ENCODE measurements at regions not wholly inside any gene's neighbourhood (a gene's known extent, or its start where the extent isn't known, plus 50 kb on each side); places are given as distances from the start of the nearest gene placed in this dataset.
A peak's percentile ranks its signal among the peaks of the same experiment; 100 is the strongest.

DNA sequence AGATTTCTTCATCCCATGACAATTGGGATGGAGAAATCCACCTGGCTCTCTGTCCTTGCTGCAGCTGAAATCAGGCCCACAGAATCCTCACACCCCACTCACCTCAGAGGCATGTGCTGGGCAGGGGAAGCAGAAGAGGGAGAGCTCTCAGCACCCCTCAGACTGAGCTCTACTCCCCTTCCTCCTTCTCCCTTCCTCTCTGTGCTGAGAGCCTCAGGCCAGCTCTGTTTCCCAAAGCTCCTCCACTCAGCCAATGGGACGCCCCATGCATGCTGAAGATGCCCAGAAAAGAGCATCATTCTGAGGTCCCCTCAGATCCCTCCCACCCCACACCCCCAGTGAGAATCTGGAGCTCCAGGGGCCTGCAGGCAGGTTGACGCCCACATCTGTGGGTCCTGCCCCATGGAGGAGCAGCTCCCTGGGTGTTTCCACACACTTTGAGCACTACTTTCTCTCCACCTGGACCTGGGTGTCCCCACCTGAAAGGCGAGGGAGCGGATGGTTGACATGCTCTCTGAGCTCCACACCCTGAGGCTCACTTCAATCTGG lies 637.7 kb upstream of the ID2 start:
- no peak for DNase-seq
- ATAC-seq (replicated peaks): no peak
- no peak overlapping the region for H3K4me3 Mint-ChIP-seq
- no peaks in the 10 kb centered on the region for H3K9me3 Mint-ChIP-seq
- H3K4me1 Mint-ChIP-seq (ENCODE audit: low read depth in 2 of 2): peaks cover 0 to 4% of the 10 kb centered on the region in 2 donors
- H3K36me3 Mint-ChIP-seq (ENCODE audit: insufficient read depth): peaks cover 3% of the 10 kb centered on the region
- no peak overlapping the region for H3K27ac Mint-ChIP-seq
- H3K27me3 Mint-ChIP-seq: no peaks in the 10 kb centered on the region

DNA sequence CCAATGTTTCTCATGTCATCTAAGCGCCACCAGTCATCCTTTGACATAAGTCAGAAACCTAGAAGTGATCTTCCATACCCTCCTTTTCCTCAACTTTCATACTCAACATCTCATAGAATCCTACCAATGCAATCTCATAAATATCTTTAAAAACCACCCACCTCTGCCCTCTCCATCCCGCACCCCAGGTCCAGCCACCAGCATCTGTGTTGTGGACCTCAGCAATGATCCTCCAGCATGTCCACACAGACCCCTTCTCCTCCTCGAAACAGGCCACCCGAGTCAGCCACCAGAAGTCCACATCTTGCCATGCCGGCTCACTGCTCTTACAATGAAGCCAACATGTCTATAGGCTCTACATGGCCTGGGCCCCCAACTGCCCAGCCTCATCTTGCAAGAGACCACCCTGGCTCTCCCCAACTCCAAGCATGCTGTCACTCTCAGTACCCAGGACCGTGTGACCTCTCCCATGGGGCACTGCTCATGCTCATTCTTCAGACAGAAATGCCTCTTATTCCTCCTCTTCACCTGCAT lies 636.7 kb upstream of the ID2 start:
- Mint-ChIP-seq H3K4me3 (no peak overlapping the region), H3K36me3 (ENCODE audit: insufficient read depth) (peaks cover 3% of the 10 kb centered on the region), H3K27me3 (no peaks in the 10 kb centered on the region), H3K9me3 (no peaks in the 10 kb centered on the region), H3K27ac (no peak overlapping the region), H3K4me1 (ENCODE audit: low read depth in 2 of 2) (peaks cover 5% of the 10 kb centered on the region in 2 donors)
- no peak for ATAC-seq (replicated peaks)
- DNase-seq: no peak

DNA sequence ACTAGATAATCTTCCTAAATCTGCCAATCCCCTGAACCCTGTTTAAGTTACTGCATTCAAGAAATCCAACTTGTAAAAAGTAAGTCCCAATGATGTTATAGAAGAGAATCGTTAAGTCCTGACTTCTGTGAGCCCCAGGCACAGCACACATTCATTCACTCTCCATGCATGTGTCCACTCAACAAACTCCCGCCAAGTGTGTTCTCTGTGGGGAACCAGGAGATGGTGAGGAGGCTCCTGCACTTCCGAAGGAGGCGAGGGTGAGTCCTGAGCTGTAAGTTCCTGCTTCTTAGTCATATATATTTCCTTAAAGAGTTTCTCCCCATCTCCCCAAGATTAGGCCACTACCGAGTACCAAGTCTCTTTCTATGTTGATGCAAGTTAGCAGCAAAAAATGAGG lies 635.0 kb upstream of the ID2 start:
- no peak overlapping the region for H3K27ac Mint-ChIP-seq
- H3K4me3 Mint-ChIP-seq: no peak overlapping the region
- no peaks in the 10 kb centered on the region for H3K27me3 Mint-ChIP-seq
- peaks cover 3% of the 10 kb centered on the region for H3K36me3 Mint-ChIP-seq (ENCODE audit: insufficient read depth)
- ATAC-seq (replicated peaks) (no peak), DNase-seq (no peak)
- H3K4me1 Mint-ChIP-seq (ENCODE audit: low read depth in 2 of 2): peaks cover 9 to 13% of the 10 kb centered on the region in 2 donors
- no peaks in the 10 kb centered on the region for H3K9me3 Mint-ChIP-seq

DNA sequence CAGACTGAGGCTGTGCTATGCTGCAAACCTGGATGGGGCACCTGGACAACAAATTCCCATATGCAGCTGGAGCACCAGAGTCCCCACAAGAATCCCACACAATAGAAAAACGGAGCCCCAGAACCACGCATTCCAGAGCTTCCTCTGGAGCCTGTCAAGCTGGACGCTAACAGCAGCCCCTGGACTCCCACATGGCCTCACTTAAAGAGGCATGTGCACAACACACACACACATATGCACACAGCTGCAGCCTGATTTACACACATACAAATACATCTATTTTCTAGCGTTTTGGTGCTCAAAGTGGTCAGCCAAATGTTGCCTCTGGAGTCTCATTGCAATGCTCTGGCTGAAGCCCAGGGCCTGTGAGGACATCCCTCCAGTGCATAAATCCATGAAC lies 632.7 kb upstream of the ID2 start:
- Mint-ChIP-seq H3K9me3 (no peaks in the 10 kb centered on the region), H3K4me3 (no peak overlapping the region), H3K27ac (no peak overlapping the region), H3K4me1 (ENCODE audit: low read depth in 2 of 2) (peaks cover 9 to 14% of the 10 kb centered on the region in 2 donors), H3K27me3 (no peaks in the 10 kb centered on the region), H3K36me3 (ENCODE audit: insufficient read depth) (no peaks in the 10 kb centered on the region)
- DNase-seq (no peak), ATAC-seq (replicated peaks) (no peak)

DNA sequence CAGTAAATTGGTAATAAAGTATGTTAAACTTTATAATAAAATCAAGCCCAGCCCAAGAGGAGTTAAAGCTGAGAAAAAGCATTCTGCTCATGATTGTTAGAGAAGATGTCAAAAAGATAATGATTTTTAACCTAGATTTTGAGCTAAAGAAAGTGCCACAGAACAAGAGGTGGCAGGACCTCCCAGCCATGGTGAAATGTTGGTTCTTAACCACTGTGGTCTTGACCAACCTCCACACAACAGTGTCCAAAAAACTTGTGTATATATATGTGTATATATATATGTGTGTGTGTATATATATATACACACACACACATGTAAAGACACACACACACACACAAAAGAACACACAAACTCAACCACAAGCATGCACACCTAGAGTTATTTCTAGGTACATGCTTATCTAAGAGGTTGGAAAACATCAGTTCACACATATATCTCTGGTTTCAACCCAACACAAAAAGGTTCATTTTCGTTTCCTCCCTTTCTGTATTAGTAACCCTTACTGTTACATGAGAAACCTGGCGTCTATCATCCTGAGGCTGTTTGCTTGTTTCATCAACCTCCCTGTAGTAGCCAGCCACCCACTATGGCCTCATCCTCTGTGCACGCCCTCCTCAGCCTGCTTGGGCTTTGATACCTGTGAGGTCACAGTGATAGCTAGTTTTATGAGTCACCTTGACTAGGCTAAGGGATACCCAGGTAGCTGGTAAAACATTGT lies 631.8 kb upstream of the ID2 start:
- no peaks in the 10 kb centered on the region for H3K36me3 Mint-ChIP-seq (ENCODE audit: insufficient read depth)
- no peaks in the 10 kb centered on the region for H3K9me3 Mint-ChIP-seq
- no peak for DNase-seq
- ATAC-seq (replicated peaks): peak; percentile 32
- no peak overlapping the region for H3K4me3 Mint-ChIP-seq
- H3K27me3 Mint-ChIP-seq: no peaks in the 10 kb centered on the region
- peaks cover 9 to 14% of the 10 kb centered on the region in 2 donors for H3K4me1 Mint-ChIP-seq (ENCODE audit: low read depth in 2 of 2)
- no peak overlapping the region for H3K27ac Mint-ChIP-seq

DNA sequence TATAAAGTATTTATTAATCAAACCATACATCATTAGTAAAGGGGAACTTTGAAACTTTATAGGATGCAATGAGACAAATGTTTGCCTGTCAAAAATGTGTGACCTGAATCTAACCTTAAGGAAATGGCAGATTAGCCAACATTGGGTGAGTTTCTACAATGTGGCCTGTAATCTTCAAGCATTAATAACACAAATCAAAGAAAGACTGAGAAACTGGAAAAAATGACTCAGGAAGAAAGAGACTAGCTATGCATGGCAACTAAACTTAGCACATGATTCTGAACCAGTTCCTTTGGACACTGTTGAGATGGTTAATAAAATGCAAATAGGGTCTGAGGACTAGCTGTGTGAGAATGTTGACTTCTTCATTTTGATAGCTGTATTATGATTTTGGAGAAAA lies 628.6 kb upstream of the ID2 start:
- H3K4me3 Mint-ChIP-seq: no peak overlapping the region
- H3K27ac Mint-ChIP-seq: no peak overlapping the region
- no peaks in the 10 kb centered on the region for H3K27me3 Mint-ChIP-seq
- DNase-seq: no peak
- peaks cover 9 to 14% of the 10 kb centered on the region in 2 donors for H3K4me1 Mint-ChIP-seq (ENCODE audit: low read depth in 2 of 2)
- no peaks in the 10 kb centered on the region for H3K36me3 Mint-ChIP-seq (ENCODE audit: insufficient read depth)
- ATAC-seq (replicated peaks): no peak
- H3K9me3 Mint-ChIP-seq: no peaks in the 10 kb centered on the region

DNA sequence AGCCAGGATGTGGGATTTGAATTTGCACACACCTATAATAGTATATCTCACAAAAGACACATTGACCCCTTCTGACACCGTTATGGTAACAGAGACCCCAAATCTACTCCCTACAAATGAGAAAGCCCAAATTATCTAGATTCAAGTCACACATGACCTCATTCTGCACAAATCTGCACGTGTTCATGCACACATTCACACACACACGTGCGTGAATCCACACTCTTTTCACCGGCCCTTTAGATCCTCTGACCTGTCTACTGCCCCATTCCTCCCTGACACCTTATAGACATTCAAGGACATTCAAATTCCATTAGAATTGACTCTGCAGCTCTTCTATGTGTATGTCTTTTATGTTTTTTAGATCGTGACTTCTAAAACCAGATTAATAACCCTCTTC lies 627.8 kb upstream of the ID2 start:
- H3K36me3 Mint-ChIP-seq (ENCODE audit: insufficient read depth): no peaks in the 10 kb centered on the region
- peaks cover 9 to 11% of the 10 kb centered on the region in 2 donors for H3K4me1 Mint-ChIP-seq (ENCODE audit: low read depth in 2 of 2)

DNA sequence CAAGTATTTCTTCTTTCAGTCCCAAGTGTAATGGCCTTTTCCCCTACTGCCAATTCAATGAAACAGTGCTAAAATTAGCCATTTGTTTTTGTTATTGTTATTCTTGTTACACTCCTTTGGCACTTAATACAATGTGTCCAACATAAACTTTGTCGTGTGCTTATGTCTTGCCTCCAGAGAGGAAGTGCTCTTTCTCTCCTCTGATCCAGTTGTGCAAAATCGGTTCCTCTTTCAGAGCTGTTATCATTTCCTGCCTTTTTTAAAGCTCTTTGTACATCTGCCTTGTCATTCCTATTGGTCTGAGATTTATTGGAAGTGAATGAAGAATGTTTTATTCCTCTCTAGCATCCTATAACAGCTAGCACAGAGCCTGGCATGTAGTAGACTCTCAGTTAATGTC lies 623.2 kb upstream of the ID2 start:
- Mint-ChIP-seq H3K27ac (no peak overlapping the region), H3K36me3 (ENCODE audit: insufficient read depth) (no peaks in the 10 kb centered on the region), H3K4me3 (no peak overlapping the region), H3K9me3 (no peaks in the 10 kb centered on the region), H3K27me3 (peaks cover 0 to under 1% of the 10 kb centered on the region in 2 donors), H3K4me1 (ENCODE audit: low read depth in 2 of 2) (peaks cover 2 to 6% of the 10 kb centered on the region in 2 donors)
- DNase-seq (no peak), ATAC-seq (replicated peaks) (no peak)

More for the DNA sequence above, 627.8 kb upstream of the ID2 start:
- no peak for ATAC-seq (replicated peaks)
- Mint-ChIP-seq H3K4me3 (no peak overlapping the region), H3K27ac (no peak overlapping the region), H3K27me3 (no peaks in the 10 kb centered on the region), H3K9me3 (no peaks in the 10 kb centered on the region)
- no peak for DNase-seq

DNA sequence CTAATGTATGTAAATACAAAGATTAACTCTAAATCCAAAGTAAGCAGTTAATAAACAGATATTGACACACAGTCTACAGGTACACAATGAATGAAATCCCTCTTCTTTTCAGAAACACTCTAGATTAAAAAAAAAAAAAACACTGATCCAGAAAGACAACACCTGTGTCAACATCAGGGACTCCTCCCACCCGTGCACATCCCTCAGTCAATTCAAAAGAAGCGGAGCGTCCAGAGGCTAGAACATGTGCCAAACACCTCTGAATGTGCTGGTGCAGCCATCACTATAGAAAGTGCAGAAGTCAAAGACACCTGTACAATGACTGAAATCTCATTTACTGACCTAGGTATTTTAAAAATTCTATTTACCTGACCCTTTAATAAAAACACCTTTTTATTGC lies 622.6 kb upstream of the ID2 start:
- Mint-ChIP-seq H3K27me3 (peaks cover 0 to 6% of the 10 kb centered on the region in 2 donors), H3K27ac (no peak overlapping the region), H3K9me3 (no peaks in the 10 kb centered on the region), H3K4me1 (ENCODE audit: low read depth in 2 of 2) (peaks cover 2 to 6% of the 10 kb centered on the region in 2 donors), H3K36me3 (ENCODE audit: insufficient read depth) (no peaks in the 10 kb centered on the region), H3K4me3 (no peak overlapping the region)
- ATAC-seq (replicated peaks) (no peak), DNase-seq (no peak)

DNA sequence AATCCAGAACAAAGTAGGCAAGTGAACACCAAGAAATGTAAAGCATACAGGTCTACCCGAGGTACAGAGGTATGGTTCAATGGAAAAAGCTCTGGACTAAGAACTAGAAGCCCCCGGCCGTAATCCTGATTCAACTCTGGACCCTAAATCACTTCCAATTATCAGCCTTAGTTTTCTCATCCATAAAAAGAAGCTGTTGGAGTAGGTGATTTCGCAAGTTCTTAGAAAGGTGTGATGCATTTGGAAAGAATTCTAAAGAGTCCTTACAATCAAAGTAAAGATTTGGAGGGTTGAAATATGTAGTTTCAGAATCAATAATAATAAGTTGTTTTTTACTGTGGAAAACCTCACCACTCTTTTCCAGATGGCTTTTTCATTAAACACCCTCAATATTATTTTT lies 622.1 kb upstream of the ID2 start:
- Mint-ChIP-seq H3K36me3 (ENCODE audit: insufficient read depth) (no peaks in the 10 kb centered on the region), H3K4me1 (ENCODE audit: low read depth in 2 of 2) (peaks cover 2 to 6% of the 10 kb centered on the region in 2 donors), H3K27ac (no peak overlapping the region), H3K4me3 (no peak overlapping the region), H3K9me3 (no peaks in the 10 kb centered on the region), H3K27me3 (peaks cover 0 to 6% of the 10 kb centered on the region in 2 donors)
- DNase-seq (no peak), ATAC-seq (replicated peaks) (no peak)

DNA sequence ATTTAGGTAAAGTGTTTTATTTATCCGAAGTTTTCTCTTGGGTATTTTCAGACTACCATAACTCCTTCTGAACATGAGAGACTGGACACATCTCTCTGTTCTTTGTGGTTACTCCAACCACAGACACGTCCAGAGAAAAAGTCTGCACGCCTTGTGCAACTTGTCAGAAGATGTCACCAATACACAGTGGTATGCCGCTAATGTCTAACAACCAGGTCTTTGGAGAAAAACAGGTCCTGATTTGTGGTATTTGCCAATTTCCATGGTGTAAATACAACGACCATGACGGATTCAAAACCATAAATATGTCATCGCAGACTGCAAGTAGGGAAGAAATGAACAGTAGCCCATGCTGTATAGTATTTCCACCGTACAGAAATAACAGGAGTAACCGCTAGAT lies 620.6 kb upstream of the ID2 start:
- H3K36me3 Mint-ChIP-seq (ENCODE audit: insufficient read depth): no peaks in the 10 kb centered on the region
- no peak overlapping the region for H3K27ac Mint-ChIP-seq
- ATAC-seq (replicated peaks) (no peak), DNase-seq (no peak)
- no peaks in the 10 kb centered on the region for H3K9me3 Mint-ChIP-seq
- H3K27me3 Mint-ChIP-seq: peaks cover 0 to 6% of the 10 kb centered on the region in 2 donors
- H3K4me1 Mint-ChIP-seq (ENCODE audit: low read depth in 2 of 2): peaks cover 2 to 6% of the 10 kb centered on the region in 2 donors
- no peak overlapping the region for H3K4me3 Mint-ChIP-seq

DNA sequence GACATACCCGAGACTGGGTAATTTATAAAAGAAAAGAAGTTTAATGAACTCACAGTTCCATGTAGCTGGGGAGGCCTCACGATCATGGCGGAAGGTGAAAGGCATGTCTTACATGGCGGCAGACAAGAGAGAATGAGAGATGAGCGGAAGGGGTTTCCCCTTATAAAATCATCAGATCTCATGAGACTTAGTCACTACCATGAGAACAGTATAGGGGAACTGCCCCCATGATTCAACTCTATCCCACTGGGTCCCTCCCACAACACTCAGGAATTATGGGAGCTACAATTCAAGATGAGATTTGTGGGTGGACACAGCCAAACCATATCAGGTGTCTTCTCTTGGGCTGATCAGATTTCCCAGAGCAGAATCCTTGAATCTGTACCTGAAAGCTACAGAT lies 617.3 kb upstream of the ID2 start:
- Mint-ChIP-seq H3K36me3 (ENCODE audit: insufficient read depth) (no peaks in the 10 kb centered on the region), H3K4me1 (ENCODE audit: low read depth in 2 of 2) (peaks cover 2 to 4% of the 10 kb centered on the region in 2 donors), H3K4me3 (no peak overlapping the region), H3K9me3 (no peaks in the 10 kb centered on the region), H3K27ac (no peak overlapping the region), H3K27me3 (peaks cover 0 to 6% of the 10 kb centered on the region in 2 donors)
- DNase-seq (no peak), ATAC-seq (replicated peaks) (no peak)

DNA sequence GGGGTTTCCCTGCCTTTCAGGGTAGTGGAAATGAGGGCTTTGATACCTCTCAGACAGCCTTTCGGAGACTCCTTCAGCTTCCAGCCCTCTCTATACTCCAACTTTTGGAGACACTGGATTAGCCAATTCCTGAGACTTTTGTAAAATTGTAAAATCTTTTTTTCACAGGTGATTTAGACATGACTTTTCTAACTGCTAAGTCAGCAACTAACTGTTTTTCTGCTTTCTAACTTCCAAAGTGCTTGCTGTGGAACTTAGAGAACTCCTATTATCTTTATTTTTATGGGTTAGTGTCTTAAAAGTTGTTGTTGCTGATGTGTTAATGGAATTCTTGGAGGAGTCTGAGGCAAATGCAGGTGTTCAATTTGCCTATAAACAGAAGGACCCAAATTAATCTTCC lies 616.7 kb upstream of the ID2 start:
- Mint-ChIP-seq H3K27ac (no peak overlapping the region), H3K4me3 (no peak overlapping the region), H3K9me3 (no peaks in the 10 kb centered on the region), H3K36me3 (ENCODE audit: insufficient read depth) (no peaks in the 10 kb centered on the region), H3K4me1 (ENCODE audit: low read depth in 2 of 2) (peaks cover 2 to 4% of the 10 kb centered on the region in 2 donors), H3K27me3 (peaks cover 0 to 6% of the 10 kb centered on the region in 2 donors)
- DNase-seq (no peak), ATAC-seq (replicated peaks) (no peak)

DNA sequence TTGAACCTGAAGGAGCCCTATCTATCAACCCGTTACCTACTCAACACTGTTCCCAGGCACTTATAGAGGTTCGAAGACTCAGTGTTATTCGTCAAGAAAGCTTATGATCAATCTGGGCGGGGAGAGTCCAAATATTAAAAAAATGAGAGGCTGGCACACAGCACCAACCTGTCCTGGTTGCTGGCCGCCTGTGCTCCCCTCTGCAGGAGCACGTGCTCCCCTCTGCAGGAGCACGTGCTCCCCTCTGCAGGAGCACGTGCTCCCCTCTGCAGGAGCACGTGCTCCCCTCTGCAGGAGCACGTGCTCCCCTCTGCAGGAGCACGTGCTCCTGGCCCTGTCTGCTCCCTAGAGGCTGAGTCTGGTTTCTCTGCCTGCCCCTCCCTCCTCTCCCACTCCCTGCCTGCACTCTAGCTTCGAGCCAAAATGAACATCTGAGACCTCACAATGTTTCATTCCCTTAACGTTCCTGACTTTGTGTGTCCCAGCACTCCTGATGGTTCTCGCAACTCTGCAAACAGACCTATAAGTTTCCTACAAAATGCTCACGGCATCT lies 614.0 kb upstream of the ID2 start:
- Mint-ChIP-seq H3K4me1 (ENCODE audit: low read depth in 2 of 2) (peaks cover 3 to 4% of the 10 kb centered on the region in 2 donors), H3K27ac (no peak overlapping the region), H3K27me3 (peaks cover 0 to 6% of the 10 kb centered on the region in 2 donors), H3K36me3 (ENCODE audit: insufficient read depth) (no peaks in the 10 kb centered on the region), H3K4me3 (no peak overlapping the region), H3K9me3 (no peaks in the 10 kb centered on the region)
- DNase-seq (no peak), ATAC-seq (replicated peaks) (no peak)
